Endothelial cell (in vitro differentiated cells): ENCODE measurements at regions not wholly inside any gene's neighbourhood (a gene's known extent, or its start where the extent isn't known, plus 50 kb on each side); places are given as distances from the start of the nearest gene placed in this dataset.

Experiments
- DNase-seq: peaks from one replicate; pipeline ENCODE4 v3.0.0; 2021; ENCODE audit warnings: low spot score
- H3K27ac Mint-ChIP-seq: one replicate; pipeline ENCODE4 v1.8.0; 2021; ENCODE audit warnings: mixed read lengths, inconsistent platforms; ENCODE audit not compliant: unreplicated experiment
- H3K27me3 Mint-ChIP-seq: one replicate; pipeline ENCODE4 v1.8.0; 2021; ENCODE audit warnings: mild to moderate bottlenecking, moderate library complexity, mixed read lengths, inconsistent platforms; ENCODE audit not compliant: unreplicated experiment
- H3K36me3 Mint-ChIP-seq: one replicate; pipeline ENCODE4 v1.8.0; 2021; ENCODE audit warnings: mild to moderate bottlenecking, low read depth, mixed read lengths, inconsistent platforms; ENCODE audit not compliant: unreplicated experiment
- H3K4me1 Mint-ChIP-seq: one replicate; pipeline ENCODE4 v1.8.0; 2021; ENCODE audit warnings: mild to moderate bottlenecking, mixed read lengths, inconsistent platforms; ENCODE audit not compliant: unreplicated experiment
- H3K4me3 Mint-ChIP-seq: one replicate; pipeline ENCODE4 v1.8.0; 2021; ENCODE audit warnings: mild to moderate bottlenecking, mixed read lengths, inconsistent platforms; ENCODE audit not compliant: unreplicated experiment
- H3K9me3 Mint-ChIP-seq: one replicate; pipeline ENCODE4 v1.8.0; 2021; ENCODE audit warnings: mixed read lengths, inconsistent platforms; ENCODE audit not compliant: unreplicated experiment
- CTCF ChIP-seq: fragments of 200-600 bp; sonication (generic); IDR thresholded peaks from one replicate; pipeline ENCODE4 v1.5.0; 2021; ENCODE audit warnings: antibody characterized with exemption; ENCODE audit not compliant: unreplicated experiment

- Mint-ChIP-seq H3K36me3 (peaks cover 3% of the 10 kb centered on the region), H3K27me3 (peaks cover 3% of the 10 kb centered on the region), H3K4me3 (no peak overlapping the region), H3K4me1 (no peaks in the 10 kb centered on the region), H3K9me3 (peaks cover 25% of the 10 kb centered on the region), H3K27ac (no peak overlapping the region)
- no peak for TF ChIP-seq CTCF
- DNase-seq: no peak
Observed at GRCh38 chr7:71005109-71005508, 126.8 kb upstream of the GALNT17 start.

- TF ChIP-seq CTCF: no peak
- Mint-ChIP-seq H3K9me3 (peaks cover 11% of the 10 kb centered on the region), H3K4me1 (no peaks in the 10 kb centered on the region), H3K36me3 (peaks cover 3% of the 10 kb centered on the region), H3K4me3 (no peak overlapping the region), H3K27me3 (no peaks in the 10 kb centered on the region), H3K27ac (no peak overlapping the region)
- DNase-seq: no peak
Observed at GRCh38 chr7:71009636-71010035, 122.3 kb upstream of the GALNT17 start.

GRCh38 chr7:71015252-71015900, 116.6 kb upstream of the GALNT17 start:
- Mint-ChIP-seq H3K9me3 (peaks cover 7% of the 10 kb centered on the region), H3K36me3 (peaks cover 4% of the 10 kb centered on the region), H3K4me3 (no peak overlapping the region), H3K27me3 (peaks cover 5% of the 10 kb centered on the region), H3K4me1 (no peaks in the 10 kb centered on the region), H3K27ac (no peak overlapping the region)
- no peak for DNase-seq
- no peak for TF ChIP-seq CTCF

- H3K36me3 Mint-ChIP-seq: peaks cover 4% of the 10 kb centered on the region
- peaks cover 7% of the 10 kb centered on the region for H3K9me3 Mint-ChIP-seq
- DNase-seq: no peak
- TF ChIP-seq CTCF: no peak
- peaks cover 5% of the 10 kb centered on the region for H3K27me3 Mint-ChIP-seq
- H3K27ac Mint-ChIP-seq: no peak overlapping the region
- H3K4me3 Mint-ChIP-seq: no peak overlapping the region
- no peaks in the 10 kb centered on the region for H3K4me1 Mint-ChIP-seq
Observed at GRCh38 chr7:71016401-71016800, 115.5 kb upstream of the GALNT17 start.

GRCh38 chr7:71017602-71018001, 114.3 kb upstream of the GALNT17 start:
- peaks cover 5% of the 10 kb centered on the region for H3K27me3 Mint-ChIP-seq
- peaks cover 7% of the 10 kb centered on the region for H3K9me3 Mint-ChIP-seq
- H3K4me1 Mint-ChIP-seq: no peaks in the 10 kb centered on the region
- no peak for TF ChIP-seq CTCF
- DNase-seq: no peak
- H3K36me3 Mint-ChIP-seq: peaks cover 4% of the 10 kb centered on the region
- no peak overlapping the region for H3K27ac Mint-ChIP-seq
- H3K4me3 Mint-ChIP-seq: no peak overlapping the region
